Right kidney (tissue), 1 donor: ENCODE measurements at regions not wholly inside any gene's neighbourhood (a gene's known extent, or its start where the extent isn't known, plus 50 kb on each side); places are given as distances from the start of the nearest gene placed in this dataset.
"Not testable (repeated sequence)": the region's sequence is repeated elsewhere in the genome, so short reads cannot be mapped to it uniquely, and the experiment has no call there.

ENCODE experiments used
- DNase-seq: peaks from one replicate; pipeline ENCODE4 v3.0.0-alpha.2; 2016

- no peak for DNase-seq
Measured at GRCh38 chr19:31448221-31448657, 99.0 kb upstream of the TSHZ3 start.

GRCh38 chr19:31449379-31449778 is 100.1 kb upstream of the TSHZ3 start:
- no peak for DNase-seq

- no peak for DNase-seq
Measured at GRCh38 chr19:31450696-31451095, 101.5 kb upstream of the TSHZ3 start.

- no peak for DNase-seq
Measured at GRCh38 chr19:31451686-31452330, 102.6 kb upstream of the TSHZ3 start.

DNA sequence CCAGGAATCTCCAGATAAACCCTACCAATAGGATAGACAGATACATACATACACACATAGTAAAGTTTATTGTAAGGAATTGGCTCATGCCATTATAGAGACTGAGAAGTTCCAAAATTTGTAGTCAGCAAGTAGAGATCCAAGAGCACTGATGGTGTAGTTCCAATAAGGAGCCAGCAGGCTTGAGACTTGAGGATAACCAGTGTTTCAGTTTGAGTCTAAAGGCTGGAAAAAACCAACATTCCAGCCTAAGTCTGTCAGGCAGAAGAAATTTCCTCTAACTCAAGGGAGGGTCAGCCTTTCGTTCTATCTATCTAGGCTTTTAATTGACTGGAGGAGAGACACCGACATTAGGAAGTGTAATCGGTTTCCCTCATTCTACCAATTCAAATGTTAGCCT is 110.2 kb upstream of the TSHZ3 start:
- no peak for DNase-seq

DNA sequence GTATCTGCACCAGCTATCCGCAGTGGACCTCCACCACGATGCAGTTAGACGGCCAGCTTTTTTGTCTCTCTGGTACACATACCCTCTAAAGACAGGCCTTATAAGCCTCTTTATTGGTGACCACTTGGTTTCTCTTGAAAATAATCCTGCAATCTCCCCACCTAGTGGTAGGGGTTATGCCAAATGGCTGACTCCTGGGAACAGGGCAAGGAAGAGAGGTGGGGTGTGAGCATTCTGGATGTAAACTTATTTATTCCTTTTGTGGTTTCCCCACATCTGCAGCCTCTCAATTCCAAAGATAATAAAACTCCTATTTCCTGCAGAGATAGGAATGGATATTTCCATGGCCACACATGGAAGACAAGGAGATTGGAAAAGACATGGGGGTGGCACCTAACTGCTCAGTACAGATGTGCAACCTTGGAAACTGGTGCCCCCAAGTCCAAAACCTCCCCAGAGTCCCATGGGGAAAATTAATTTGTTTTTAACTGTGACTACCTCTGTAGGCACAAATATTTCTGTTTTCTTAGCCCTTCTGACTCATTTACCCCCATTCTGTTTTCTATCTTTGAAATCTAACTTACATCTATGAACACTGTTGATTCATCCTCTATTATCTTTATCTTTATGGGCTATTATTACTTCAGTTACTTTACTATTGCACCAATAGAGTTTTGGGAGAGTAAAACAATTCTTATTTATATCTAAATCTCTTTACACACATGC is 112.7 kb upstream of the TSHZ3 start:
- no peak for DNase-seq

DNA sequence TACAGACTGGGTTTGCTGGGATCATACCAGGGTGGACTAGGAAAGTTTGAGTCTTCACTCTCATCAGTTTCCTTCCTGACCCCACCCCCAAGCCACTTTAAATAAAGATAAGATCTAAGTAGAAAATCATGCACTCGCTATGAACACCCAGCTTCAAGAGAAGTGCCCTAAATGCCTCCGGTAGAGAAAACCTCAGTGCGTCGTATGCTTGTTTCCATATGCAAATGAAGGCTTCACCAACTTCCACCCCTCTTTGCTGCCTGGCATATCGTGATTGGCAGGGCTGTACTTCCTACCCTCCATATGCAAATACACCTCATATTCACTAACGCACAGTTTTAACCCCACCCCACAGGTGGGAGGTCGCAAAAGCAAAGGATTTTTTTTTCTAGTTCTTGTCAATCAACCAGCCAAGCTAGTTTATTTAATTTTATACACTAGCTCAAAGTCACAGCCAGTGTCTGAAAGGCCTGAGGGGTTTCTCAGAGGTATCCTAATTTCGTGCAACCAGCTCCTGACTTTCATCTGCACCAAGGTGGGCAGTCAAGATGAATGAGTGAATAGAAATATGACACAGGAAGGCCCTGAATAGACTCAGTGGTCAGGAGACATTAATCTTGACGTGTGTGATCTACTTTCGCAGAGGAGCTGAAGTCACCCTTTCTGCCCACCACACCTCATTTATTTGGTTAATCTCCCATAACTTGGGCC is 121.1 kb upstream of the TSHZ3 start:
- DNase-seq: no peak

DNA sequence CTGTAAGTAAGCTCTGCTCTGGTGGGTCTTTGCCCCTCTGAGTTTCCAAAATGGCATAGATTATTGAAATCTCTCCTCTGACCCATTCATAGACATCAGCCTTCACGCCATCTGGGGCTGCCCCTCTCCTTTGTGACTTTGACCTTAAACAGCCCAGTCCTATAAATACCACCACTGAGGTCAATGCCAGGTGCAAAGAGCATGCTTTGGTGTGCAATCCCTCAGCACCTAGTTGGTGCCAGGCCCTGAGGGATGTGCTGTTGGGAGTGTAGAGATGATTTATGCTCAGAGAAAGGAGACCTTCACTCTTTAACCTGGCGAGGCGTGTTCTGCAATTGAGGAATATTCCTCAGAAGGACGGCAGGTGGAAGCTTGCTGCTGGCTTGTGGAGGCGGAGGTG is 121.7 kb upstream of the TSHZ3 start:
- no peak for DNase-seq

DNA sequence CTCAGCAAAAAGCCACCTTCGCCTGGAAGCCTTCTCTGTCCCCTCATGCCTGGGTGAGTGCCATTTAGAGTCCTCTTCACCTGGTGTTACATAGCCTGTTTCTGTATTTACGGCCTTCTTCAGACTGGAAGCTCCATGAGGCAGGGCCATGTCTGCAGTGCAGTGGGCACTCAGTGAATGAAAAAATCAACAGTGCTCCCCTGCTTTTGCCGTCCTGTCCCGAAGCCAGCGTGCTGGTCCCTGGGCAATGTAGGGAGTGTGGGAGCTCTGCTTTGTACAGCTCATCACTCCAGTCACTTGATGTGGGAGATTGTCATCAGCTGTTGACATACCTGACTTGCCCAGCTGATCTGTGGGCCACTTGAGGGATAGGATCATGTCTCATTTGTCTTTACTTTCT is 129.0 kb upstream of the TSHZ3 start:
- no peak for DNase-seq

DNA sequence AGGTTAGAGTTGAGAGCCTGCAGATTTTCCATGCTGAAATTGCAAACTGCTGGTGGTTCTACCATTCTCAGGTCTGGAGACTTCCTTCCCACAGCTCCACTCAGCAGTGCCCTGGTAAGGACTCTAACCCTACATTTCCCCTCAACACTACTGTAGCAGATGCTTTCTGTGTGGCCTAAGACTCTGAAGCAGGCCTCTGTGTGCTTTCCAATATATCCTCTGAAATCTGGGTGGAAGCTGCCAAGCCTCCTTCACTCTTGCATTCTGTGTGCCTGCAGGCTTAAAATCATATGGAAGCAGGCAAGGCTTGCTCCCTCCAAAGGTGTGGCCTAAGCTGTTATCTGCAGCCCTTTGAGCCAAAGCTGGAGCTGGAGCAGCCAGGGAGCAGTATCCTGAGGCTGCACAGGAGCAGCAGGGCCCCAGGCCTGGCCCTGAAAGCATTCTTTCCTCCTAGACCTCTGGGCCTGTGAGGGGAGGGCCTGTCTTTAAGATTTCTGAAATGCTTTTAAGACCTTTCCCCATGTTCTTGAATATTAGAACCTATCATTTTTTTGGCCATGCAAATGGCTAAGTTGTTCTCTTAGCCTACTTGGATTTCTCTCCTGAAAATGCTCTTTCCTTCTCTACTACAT is 134.1 kb upstream of the TSHZ3 start:
- DNase-seq: no peak

DNA sequence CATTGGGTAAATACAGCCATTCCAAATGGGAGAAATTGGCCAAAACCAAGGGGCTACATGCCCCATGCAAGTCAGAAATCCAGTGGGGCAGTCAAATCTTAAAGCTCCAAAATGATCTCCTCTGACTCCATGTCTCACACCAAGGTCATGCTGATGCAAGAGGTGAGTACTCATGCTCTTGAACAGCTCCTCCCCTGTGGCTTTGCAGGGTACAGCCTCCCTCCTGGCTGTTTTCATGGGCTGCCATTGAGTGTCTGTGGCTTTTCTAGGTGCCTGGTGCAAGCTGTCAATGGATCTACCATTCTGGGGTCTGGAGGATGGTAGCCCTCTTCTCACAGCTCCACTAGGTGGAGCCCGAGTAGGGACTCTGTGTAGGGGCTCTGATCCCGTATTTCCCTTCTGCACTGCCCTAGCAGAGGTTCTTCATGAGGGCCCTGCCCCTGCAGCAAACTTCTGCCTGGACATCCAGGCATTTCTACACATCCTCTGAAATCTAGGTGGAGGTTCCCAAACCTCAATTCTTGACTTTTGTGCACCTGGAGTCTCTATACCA is 135.7 kb upstream of the TSHZ3 start:
- DNase-seq: not testable (repeated sequence)

DNA sequence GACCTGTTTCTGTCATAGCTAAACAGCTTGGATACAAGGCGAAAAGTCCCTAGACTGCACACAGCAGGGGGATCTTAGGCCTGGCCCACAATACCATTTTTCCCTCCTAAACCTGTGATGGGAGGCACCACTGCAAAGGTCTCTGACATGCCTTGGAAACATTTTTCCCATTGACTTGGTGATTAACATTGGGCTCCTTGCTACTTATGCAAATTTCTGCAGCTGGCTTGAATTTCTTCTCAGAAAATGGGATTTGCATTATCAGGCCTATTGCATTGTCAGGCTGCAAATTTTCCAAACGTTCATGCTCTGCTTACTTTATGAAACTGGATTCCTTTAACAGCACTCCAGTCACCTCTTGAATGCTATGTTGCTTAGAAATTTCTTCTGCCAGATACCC is 136.2 kb upstream of the TSHZ3 start:
- DNase-seq: no peak

DNA sequence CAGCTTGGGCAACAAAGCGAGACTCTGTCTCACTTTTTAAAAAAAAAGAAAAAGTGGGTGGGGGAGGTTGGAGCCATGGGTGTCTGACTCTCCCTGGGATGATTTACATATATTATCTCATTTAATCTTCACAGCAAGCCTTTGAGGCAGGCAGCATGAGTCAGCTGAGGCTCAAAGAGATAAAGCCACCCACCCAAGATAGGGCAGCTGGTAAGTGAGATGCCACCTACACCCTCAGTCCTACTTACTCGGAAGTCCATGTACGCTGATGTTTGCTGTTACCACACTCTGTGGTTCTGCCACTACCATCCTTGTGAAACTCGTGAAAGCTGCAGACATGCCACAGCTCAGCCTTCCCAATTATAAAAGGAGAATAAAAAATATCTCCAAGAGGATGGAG is 142.0 kb upstream of the TSHZ3 start:
- DNase-seq: no peak

DNA sequence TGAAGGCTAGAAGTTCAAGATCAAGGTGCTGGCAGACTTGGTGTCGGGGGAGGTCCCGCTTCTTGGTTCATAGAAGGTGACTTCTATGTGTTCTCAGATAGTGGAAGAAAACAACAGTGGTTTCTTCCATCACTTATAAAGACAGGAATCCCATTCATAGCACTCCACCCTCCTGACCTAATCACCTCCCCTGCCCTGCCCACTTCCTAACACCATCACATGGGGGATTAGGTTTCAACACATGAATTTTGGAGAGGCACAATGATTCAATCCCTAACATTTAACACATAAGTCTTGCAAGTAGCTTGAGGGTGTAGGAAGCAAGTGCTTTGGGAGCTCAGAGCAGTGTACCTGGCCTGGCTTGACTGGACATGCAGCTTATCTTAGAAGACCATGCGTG is 142.8 kb upstream of the TSHZ3 start:
- DNase-seq: no peak

GRCh38 chr19:31496076-31496475 is 146.8 kb upstream of the TSHZ3 start:
- DNase-seq: no peak

DNA sequence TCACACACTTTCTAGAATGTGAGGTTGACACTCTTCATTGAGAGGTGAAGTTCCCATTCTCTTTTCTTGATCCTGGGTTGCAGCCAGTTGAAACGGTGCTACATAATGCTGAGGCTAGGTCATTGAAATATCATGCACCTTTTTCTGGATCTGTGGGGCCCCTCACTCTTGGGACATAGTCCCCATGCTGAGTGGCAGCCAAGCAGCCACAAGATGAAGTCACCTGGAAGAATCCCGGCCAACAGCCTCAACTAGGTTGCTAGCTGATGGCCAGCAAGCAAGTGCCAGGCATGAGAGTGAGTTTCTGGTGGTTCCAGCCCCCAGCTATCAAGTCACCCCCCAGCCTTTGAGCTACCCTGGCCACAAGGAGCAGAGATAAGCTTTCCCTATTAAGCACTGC is 148.5 kb upstream of the TSHZ3 start:
- no peak for DNase-seq

GRCh38 chr19:31498781-31499180 is 149.5 kb upstream of the TSHZ3 start:
- DNase-seq: no peak

DNA sequence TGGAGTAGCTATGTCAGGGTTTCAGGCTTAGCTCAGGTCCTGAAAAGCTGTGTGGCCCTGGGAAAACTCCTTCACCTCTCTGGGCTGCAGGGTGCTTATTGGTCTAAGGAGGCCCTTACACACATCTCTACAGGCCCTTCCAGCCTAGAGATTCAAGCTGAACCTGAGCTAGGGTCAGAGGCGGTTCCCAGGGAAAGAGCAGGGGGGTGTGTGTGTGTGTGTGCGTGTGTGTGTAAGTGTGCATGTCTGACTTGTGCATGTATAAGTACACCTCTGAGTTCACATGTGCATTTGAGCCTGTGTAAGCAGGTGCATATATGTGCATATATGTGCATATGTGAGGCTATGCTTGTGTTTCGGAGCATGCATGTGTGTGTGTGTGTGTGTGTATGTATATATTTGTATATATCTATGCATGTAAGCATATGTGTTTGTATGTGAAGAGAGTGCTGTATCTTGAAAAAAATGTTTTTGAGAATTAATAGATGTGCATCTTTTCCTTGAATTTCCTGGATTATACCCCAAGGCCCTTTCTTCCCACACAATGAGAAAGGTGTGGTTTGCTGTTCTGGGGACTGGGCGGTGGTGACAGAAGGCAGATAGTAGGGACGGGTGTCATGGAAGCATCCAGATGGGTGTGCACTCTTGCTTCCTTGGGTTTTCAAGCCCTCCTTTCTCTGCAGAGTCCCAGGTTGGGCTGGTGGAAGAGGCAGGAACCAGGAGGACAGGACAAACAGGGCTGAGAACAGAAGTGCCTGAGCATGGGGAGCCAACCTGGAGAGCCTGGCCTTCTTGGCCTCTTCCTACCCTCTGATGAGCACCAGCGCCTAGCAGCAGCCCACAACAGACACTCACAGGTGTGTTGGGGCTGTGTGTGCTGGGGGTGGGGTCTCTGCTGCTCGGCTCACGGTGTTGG is 150.3 kb upstream of the TSHZ3 start:
- DNase-seq: no peak

DNA sequence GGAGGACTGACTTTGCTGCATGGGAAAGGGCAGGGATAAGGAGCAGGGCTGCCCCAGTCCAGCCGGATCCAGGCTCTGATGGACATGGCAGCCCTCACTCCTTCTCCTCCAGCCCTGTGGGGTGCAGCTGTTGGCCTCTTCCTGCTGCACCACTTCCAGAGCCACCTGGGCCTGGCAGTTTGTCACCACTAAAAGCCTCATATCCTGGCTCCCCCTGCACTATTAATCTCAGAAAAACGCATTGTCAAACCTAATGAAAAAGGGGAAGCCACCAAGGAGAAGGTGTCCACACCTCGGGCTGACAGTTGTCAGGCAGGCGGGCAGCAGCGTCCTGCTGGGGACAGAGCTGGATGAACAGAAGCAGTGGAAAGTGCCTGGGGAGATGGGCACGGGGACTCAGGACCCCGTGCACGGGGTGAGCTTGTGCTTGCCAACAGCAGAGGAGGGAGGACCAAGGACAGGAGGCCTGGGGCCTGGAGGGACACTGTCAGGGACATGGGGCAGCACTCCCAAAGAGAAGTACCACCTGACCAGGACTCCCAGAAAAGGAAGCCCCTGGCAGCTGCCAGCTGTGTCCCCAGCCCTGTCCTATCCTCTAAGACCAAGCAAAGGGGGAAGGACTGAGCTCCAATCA is 151.1 kb upstream of the TSHZ3 start:
- DNase-seq: no peak

DNA sequence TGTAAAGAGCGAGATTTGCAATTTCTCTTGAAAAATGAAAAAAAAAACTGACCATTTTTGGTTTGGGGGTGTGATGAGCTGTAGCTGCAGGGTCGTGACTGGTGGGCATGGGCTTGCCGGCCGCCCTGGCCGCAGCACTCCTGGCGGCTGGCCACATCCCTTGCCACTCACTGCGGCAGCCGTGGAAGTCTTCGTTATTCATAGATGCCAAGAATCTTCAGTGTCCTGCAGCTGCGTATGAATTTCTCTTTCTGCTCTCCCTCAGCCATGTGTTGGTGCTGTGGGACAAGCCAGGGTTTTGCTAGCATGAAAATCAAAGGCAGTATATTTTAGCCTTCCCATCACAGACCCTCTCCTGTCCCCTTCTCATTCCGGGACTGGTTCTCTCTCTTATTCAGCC is 151.7 kb upstream of the TSHZ3 start:
- no peak for DNase-seq
